ENCODE measurements at regions not wholly inside any gene's neighbourhood (a gene's known extent, or its start where the extent isn't known, plus 50 kb on each side); places are given as distances from the start of the nearest gene placed in this dataset.

GRCh38 chr14:43249116-43249515, 1258.0 kb downstream of the FSCB start:
- DNase-seq (ENCODE audit: low spot score): no peak
- no peak overlapping the region for H3K27ac ChIP-seq (ENCODE audit: low read depth)
- no peaks in the 10 kb centered on the region for H3K79me2 ChIP-seq (replicated peaks; ENCODE audit: insufficient read depth)
- no peaks in the 10 kb centered on the region for H3K36me3 ChIP-seq (ENCODE audit: insufficient read depth)
- no peaks in the 10 kb centered on the region for H3K9me2 ChIP-seq (ENCODE audit: insufficient read depth)
- H3K4me2 ChIP-seq: no peak overlapping the region
- H2AFZ ChIP-seq: no peak overlapping the region
- TF ChIP-seq ZNF114 (CRISPR knock-in tag; IDR thresholded peaks at IDR 0.05) (no peak), ZNF462 (CRISPR knock-in tag; IDR thresholded peaks at IDR 0.05) (no peak)
- H3K4me1 Mint-ChIP-seq: no peaks in the 10 kb centered on the region
- no peaks in the 10 kb centered on the region for H4K20me1 ChIP-seq (replicated peaks; ENCODE audit: insufficient read depth)
- no peak overlapping the region for H3K4me3 Mint-ChIP-seq
- peaks cover 7% of the 10 kb centered on the region; the same call in 1 of the 3 replicates for H3K9me3 Mint-ChIP-seq
- no peaks in the 10 kb centered on the region for H3K27me3 Mint-ChIP-seq (ENCODE audit: insufficient read depth, low read depth, poor library complexity)
- H3K36me3 Mint-ChIP-seq (ENCODE audit: low read depth): peaks cover 7% of the 10 kb centered on the region; the same call in 1 of the 3 replicates
- no peaks in the 10 kb centered on the region for H3F3A ChIP-seq (replicated peaks; ENCODE audit: low read depth)
- ATAC-seq: no peak
- H3K4me3 ChIP-seq: no peak overlapping the region
- H3K27me3 ChIP-seq (ENCODE audit: insufficient read depth): no peaks in the 10 kb centered on the region
- no peak overlapping the region for H3K27ac Mint-ChIP-seq
- H3K4me1 ChIP-seq (ENCODE audit: insufficient read depth): no peaks in the 10 kb centered on the region

- H3K27me3 ChIP-seq (ENCODE audit: insufficient read depth): no peaks in the 10 kb centered on the region
- no peak overlapping the region for H2AFZ ChIP-seq
- no peaks in the 10 kb centered on the region for H3K4me1 ChIP-seq (ENCODE audit: insufficient read depth)
- Mint-ChIP-seq H3K27me3 (ENCODE audit: insufficient read depth, low read depth, poor library complexity) (no peaks in the 10 kb centered on the region), H3K27ac (no peak overlapping the region), H3K4me3 (no peak overlapping the region), H3K36me3 (ENCODE audit: low read depth) (peaks cover 7% of the 10 kb centered on the region; the same call in 1 of the 3 replicates), H3K4me1 (no peaks in the 10 kb centered on the region), H3K9me3 (peaks cover 7% of the 10 kb centered on the region; the same call in 1 of the 3 replicates)
- no peaks in the 10 kb centered on the region for H3K9me2 ChIP-seq (ENCODE audit: insufficient read depth)
- H3K27ac ChIP-seq (ENCODE audit: low read depth): no peak overlapping the region
- H3K4me3 ChIP-seq: no peak overlapping the region
- H3K4me2 ChIP-seq: no peak overlapping the region
- TF ChIP-seq POLR2AphosphoS5 (IDR thresholded peaks at IDR 0.05; ENCODE audit: low read depth) (no peak), ZNF331 (CRISPR knock-in tag; IDR thresholded peaks at IDR 0.05; ENCODE audit: low read depth) (no peak), EZH2phosphoT487 (IDR thresholded peaks at IDR 0.05; ENCODE audit: unreplicated experiment) (no peak), JUNB (IDR thresholded peaks at IDR 0.05; ENCODE audit: unreplicated experiment) (no peak), ZNF114 (CRISPR knock-in tag; IDR thresholded peaks at IDR 0.05) (no peak), EZH2 (IDR thresholded peaks at IDR 0.05; ENCODE audit: low read depth, unreplicated experiment) (no peak), CTCF (conservative IDR thresholded peaks at IDR 0.05; ENCODE audit: low read depth in 2 of 2) (no peak), REST (IDR thresholded peaks at IDR 0.05; ENCODE audit: unreplicated experiment) (no peak), STAT1 (IDR thresholded peaks at IDR 0.05; ENCODE audit: unreplicated experiment) (no peak), NANOG (IDR thresholded peaks at IDR 0.05; ENCODE audit: borderline replicate concordance) (no peak)
- H4K20me1 ChIP-seq (replicated peaks; ENCODE audit: insufficient read depth): no peaks in the 10 kb centered on the region
- DNase-seq (ENCODE audit: low spot score) (no peak), ATAC-seq (no peak)
- H3K36me3 ChIP-seq (ENCODE audit: insufficient read depth): no peaks in the 10 kb centered on the region
- H3K79me2 ChIP-seq (replicated peaks; ENCODE audit: insufficient read depth): no peaks in the 10 kb centered on the region
- no peaks in the 10 kb centered on the region for H3F3A ChIP-seq (replicated peaks; ENCODE audit: low read depth)
These were observed 1259.2 kb downstream of the FSCB start for GRCh38 chr14:43247877-43248276.

All from GM23338 (cell line).